Testis (tissue), 2 donors: ENCODE measurements at regions not wholly inside any gene's neighbourhood (a gene's known extent, or its start where the extent isn't known, plus 50 kb on each side); places are given as distances from the start of the nearest gene placed in this dataset.

Experiments used
- POLR2A ChIP-seq: fragments of 450-650 bp; IDR thresholded peaks from one replicate; pipeline ENCODE4 v1.6.1; 2017; ENCODE audit warnings: antibody characterized with exemption, mild to moderate bottlenecking, moderate library complexity
- TF ChIP-seq, protein P1 (sequence below), 3 experiments: fragments of 450-650 bp in 2 of 3; fragments of 200-600 bp in 1 of 3; sonication (generic) in 1 of 3; IDR thresholded peaks; one replicate each; pipeline ENCODE4 v1.5.1; 2016 to 2019; ENCODE audit warnings: antibody characterized with exemption in 3 of 3, mild to moderate bottlenecking in 2 of 3, moderate library complexity in 1 of 3

- TF ChIP-seq POLR2A, result no peak
- TF ChIP-seq, protein P1, sequence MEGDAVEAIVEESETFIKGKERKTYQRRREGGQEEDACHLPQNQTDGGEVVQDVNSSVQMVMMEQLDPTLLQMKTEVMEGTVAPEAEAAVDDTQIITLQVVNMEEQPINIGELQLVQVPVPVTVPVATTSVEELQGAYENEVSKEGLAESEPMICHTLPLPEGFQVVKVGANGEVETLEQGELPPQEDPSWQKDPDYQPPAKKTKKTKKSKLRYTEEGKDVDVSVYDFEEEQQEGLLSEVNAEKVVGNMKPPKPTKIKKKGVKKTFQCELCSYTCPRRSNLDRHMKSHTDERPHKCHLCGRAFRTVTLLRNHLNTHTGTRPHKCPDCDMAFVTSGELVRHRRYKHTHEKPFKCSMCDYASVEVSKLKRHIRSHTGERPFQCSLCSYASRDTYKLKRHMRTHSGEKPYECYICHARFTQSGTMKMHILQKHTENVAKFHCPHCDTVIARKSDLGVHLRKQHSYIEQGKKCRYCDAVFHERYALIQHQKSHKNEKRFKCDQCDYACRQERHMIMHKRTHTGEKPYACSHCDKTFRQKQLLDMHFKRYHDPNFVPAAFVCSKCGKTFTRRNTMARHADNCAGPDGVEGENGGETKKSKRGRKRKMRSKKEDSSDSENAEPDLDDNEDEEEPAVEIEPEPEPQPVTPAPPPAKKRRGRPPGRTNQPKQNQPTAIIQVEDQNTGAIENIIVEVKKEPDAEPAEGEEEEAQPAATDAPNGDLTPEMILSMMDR (IDR thresholded peaks at IDR 0.05), result no peak
Observed at GRCh38 chr4:93911671-93912070, 83.1 kb downstream of the ATOH1 start.
